CD4-positive, alpha-beta T cell treated with Interferon gamma for 1 hour (primary cell): ENCODE measurements at regions not wholly inside any gene's neighbourhood (a gene's known extent, or its start where the extent isn't known, plus 50 kb on each side); places are given as distances from the start of the nearest gene placed in this dataset.

Experiments used
- DNase-seq: peaks from one replicate; pipeline ENCODE4 v3.0.0-alpha.2; 2020

DNA sequence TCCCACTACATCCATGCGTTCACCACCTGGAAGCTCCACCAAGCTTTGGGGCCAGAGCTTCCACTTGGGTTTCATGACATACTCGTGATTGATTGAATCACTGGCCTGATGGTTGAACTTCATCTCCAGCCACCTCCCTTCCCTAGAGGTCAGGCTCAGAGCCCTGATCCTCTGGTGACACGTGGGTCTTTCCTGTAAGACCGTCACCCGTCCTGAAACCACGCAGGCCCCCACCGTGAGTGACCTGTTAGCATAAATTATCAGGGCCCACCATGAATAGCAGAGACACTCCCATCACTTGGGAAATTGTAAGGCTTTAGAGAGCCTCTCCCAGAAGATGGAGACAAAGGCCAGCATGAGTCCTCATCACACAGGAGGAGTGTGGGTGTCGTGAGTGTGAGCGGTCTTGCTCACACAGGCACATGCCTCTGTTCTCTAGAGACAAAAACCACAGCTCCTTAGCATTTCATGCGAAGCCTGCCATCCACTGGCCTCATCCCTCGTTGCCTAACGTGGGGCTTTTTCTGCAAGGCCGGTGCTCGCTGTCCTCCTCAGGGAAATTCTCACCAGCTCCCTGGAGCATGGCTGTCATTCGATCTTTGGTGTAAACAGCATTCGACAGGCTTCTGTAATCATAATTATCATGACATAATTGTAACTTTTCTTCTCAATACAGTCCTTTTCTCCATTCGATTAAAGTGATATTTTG is 65.1 kb upstream of the DUSP22 start:
- DNase-seq: peak; percentile 43

DNA sequence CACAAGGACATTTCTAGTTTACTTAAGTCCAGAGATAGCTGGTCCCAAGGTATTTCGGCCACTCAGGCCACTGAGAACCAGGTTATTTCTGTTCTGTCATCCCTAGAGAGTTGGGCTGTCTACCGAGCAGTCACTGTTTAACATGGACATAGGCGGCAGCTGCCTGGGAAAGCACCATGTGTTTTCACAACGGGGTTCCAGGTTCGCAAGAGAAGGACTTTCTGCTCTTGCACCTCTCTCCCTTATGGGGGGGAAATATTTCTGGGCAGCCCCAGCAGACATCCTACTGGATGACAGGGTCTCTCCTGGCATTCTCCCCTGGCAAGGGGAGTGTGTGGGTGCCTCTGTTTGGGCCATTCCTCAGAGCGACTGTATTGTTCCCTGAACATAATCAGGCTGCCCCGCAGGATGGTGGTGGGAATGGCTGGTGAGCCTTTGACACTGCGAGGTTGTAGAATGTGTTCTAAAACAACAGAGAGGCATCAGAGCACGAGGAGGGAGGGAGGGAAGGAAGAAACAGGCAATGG is 64.4 kb upstream of the DUSP22 start:
- DNase-seq: no peak

DNA sequence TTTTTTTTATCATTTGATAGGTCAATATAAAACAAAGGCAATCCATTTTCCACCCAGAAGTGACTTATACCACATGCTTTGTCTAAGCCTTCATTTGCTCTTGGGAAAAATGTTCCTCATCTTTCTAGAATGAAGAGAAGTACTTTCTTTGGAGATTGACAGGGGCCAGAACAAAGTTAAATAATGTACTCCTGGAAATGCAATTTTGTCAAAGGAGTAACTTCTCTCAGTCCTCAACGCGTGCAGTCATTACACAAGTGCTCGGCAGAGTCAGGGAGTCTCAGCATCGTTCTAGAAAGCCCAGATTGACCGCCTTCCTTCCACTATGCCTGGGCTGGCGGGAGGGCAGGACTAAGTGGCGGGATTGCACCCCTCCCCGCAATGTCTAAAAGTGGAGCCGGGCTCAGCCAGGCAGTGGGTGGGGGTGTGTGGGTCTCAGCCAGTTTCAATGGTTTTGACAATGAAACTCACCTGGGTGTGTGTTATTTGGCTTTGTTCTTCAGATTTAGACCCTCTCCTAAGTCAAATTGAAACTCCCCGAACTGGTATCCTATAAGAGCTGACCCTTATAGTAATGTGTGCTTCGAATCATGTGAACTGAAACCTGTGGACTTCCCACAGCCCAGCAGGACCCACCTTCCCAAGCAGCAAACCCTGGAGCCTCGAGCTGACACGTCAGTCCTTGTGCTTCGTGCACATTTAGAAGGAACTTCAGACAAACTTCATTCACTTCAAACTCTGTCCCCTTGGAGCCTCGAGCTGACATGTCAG is 63.2 kb upstream of the DUSP22 start:
- no peak for DNase-seq

DNA sequence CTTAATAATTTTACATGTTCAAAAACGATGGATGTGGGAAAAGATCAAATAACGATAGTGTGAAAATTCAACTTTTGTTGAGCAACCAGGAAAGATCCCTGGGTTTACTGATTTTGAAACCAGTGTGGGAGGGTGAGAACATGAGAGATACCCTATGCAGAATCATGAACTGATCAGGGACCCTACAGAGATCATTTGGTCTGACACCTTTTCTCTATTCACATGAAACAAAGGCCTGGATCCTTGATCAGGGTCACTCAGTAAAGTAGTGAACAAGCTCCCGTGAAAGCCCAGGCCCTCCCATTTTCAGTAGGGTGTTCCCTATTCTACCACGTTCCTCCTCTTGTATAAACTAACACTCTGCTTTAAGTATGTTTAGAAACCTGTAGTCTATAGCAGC is 60.5 kb upstream of the DUSP22 start:
- no peak for DNase-seq

DNA sequence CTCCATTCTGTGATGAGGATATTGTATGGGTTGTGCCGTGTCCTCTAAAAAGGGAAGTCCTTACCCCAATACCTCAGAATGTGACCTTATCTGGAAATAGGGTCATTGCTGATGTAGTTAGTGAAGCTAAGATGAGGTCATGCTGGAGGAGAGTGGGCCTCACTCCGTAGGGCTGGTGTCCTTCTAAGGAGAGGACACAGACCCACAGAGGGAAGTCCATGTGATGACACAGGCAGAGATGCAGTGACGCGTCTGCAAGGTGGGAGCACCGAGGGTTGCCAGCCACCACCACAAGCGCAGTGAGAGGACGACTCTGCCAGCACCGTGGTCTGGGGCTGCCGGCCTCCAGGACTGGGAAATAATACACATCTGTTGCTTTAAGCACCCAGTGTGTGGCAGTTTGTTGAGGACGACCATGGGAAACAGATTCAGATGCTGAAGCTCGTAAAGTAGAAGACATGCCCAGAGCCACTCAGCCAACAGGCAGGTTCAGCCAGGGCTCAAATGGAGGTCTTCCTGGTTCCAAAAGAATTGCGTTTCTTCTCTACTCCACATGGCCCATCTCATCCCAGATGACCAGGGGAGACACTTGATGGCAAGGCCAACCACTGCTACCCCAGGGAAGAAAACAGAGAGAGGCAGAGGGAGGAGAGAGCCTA is 59.2 kb upstream of the DUSP22 start:
- DNase-seq: no peak

DNA sequence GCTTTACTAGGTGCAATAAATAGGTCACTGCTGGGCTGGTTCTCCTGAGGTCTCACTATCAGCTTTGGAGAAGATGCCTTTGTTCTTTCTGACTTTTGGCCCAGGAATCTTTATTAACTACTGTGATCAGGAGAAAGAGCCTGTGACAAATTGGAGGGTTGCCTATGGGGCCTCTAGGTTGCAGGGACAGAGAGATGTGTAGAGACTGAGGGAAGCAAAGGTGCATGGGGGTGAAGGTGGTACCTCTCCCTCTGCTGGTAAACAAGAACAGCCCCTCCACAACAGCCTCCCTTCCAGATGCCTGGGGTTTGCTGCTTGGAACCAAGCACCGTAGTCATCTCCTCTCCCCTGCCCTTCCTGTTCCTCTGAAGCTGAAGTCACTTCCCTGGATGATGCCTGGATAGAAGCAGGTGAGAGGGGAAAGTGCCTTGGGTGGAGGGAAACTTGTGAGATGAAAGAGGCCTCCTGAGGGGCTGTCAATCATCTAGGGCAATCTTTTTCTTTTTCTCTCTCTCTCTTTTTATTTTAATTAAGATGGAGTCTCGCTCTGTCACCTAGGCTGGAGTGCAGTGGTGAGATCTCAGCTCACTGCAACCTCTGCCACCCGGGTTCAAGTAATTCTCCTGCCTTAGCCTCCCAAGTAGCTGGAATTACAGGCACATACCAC is 57.4 kb upstream of the DUSP22 start:
- no peak for DNase-seq

DNA sequence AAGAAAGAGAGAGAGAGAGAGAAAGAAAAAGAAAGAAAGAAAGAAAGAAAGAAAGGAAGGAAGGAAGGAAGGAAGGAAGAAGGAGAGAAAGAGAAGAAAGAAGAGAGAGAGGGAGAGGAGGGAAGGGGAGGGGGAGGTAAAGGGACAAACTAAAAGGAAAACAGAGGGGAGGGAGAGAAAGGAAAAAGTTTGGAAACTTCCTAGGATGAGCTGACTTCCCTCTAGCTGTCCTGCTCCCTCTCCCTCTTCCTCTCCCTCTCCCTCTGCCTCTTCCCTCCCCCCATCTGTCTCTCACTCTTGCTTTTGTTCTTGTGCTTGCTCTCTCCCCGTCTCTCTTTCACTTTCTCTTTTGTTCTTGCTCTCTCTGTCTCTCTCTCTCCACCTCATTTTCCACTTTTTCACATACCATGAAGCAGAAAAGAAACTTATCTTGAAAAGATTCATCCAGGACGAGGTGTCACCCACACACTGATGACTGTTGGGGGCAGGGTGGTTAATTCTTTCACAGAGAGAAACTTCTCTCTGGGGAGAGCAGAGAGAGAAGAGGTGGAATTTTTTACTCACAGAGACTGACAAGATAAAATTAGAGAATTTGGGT is 56.4 kb upstream of the DUSP22 start:
- no peak for DNase-seq

DNA sequence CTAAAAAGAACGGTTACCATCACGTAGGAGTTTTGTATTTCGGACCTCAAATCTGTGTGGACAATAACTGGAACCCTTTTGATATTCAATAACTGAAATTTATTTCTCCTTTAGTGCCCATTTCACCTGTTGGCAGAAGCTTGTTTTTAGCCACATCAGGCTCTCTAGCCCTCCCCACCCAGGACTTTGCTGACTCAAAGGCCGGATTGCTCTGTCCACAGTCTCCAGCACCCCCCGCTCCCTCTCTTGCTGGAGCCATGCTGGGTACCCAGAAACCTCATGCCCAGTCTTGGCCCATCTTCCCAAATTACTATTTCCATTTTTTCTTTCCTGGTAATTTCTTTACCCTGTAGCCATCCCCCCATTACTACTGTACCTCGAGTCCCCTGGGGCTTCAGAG is 55.8 kb upstream of the DUSP22 start:
- no peak for DNase-seq

DNA sequence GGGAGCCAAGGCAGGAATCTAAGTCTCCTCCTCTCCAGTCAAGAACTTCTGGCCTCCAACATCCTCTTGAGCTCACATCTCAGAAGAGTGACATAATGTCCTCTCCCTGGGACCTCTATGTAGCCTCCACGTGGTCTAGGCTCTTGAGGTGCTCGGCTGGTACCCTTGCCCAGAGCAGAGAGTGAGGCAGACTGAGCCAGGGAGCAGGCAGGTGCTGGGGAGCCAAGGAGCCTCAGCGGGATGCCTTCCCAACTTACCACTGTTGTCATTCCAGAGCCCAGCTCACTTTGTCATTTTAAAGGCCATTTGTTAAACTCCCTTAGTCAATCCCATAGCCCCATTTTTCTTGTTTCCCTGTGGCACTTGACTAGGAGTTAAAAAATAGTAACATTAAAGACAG is 52.1 kb upstream of the DUSP22 start:
- DNase-seq: no peak

DNA sequence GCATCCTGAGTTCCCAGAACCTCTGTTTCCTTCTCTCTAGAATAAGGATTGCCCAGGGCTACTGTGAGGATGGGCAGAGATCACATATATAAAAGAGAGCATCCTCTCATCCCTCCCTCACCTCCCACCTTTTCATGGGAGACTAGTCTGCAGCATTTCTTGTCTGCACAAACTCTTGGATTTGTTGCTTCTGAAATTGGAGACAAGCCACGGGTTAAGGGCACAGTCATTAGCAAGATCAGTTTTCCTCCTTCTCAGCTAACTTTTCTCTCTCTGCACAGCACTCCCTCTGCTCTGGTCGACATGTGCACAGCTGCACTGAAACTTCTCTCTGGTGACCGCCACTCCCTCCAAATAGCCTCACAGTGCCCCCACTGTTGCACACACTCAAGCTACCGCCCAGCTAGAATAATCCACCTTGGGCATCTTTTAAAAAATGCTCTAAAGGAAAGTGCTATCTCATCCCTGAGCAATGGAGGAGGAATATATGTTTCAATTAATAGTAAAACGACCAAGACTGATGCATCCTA is 50.9 kb upstream of the DUSP22 start:
- DNase-seq: no peak
